ENCODE measurements at regions not wholly inside any gene's neighbourhood (a gene's known extent, or its start where the extent isn't known, plus 50 kb on each side); places are given as distances from the start of the nearest gene placed in this dataset.

GRCh38 chr13:40469581-40470310 lies 196.7 kb downstream of the FOXO1 start:
- Mint-ChIP-seq H3K27ac (ENCODE audit: unreplicated experiment) (no peak overlapping the region), H3K4me3 (ENCODE audit: unreplicated experiment) (no peak overlapping the region), H3K9me3 (ENCODE audit: unreplicated experiment) (peaks cover 6% of the 10 kb centered on the region), H3K36me3 (ENCODE audit: unreplicated experiment) (no peaks in the 10 kb centered on the region), H3K27me3 (ENCODE audit: unreplicated experiment) (no peaks in the 10 kb centered on the region), H3K4me1 (ENCODE audit: unreplicated experiment) (no peaks in the 10 kb centered on the region)
- no peak for DNase-seq (ENCODE audit: extremely low spot score, unreplicated experiment)
- TF ChIP-seq, protein P1, sequence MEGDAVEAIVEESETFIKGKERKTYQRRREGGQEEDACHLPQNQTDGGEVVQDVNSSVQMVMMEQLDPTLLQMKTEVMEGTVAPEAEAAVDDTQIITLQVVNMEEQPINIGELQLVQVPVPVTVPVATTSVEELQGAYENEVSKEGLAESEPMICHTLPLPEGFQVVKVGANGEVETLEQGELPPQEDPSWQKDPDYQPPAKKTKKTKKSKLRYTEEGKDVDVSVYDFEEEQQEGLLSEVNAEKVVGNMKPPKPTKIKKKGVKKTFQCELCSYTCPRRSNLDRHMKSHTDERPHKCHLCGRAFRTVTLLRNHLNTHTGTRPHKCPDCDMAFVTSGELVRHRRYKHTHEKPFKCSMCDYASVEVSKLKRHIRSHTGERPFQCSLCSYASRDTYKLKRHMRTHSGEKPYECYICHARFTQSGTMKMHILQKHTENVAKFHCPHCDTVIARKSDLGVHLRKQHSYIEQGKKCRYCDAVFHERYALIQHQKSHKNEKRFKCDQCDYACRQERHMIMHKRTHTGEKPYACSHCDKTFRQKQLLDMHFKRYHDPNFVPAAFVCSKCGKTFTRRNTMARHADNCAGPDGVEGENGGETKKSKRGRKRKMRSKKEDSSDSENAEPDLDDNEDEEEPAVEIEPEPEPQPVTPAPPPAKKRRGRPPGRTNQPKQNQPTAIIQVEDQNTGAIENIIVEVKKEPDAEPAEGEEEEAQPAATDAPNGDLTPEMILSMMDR (IDR thresholded peaks at IDR 0.05), result no peak

GRCh38 chr13:40470660-40471059 lies 195.8 kb downstream of the FOXO1 start:
- H3K36me3 Mint-ChIP-seq (ENCODE audit: unreplicated experiment), result no peaks in the 10 kb centered on the region
- no peak overlapping the region for H3K27ac Mint-ChIP-seq (ENCODE audit: unreplicated experiment)
- no peaks in the 10 kb centered on the region for H3K4me1 Mint-ChIP-seq (ENCODE audit: unreplicated experiment)
- no peaks in the 10 kb centered on the region for H3K27me3 Mint-ChIP-seq (ENCODE audit: unreplicated experiment)
- no peak overlapping the region for H3K4me3 Mint-ChIP-seq (ENCODE audit: unreplicated experiment)
- H3K9me3 Mint-ChIP-seq (ENCODE audit: unreplicated experiment), result peaks cover 6% of the 10 kb centered on the region
- DNase-seq (ENCODE audit: extremely low spot score, unreplicated experiment), result no peak
- TF ChIP-seq, protein P1 (IDR thresholded peaks at IDR 0.05), result no peak

- Mint-ChIP-seq H3K9me3 (ENCODE audit: unreplicated experiment) (peaks cover 6% of the 10 kb centered on the region), H3K4me3 (ENCODE audit: unreplicated experiment) (no peak overlapping the region), H3K4me1 (ENCODE audit: unreplicated experiment) (peaks cover 1% of the 10 kb centered on the region), H3K27ac (ENCODE audit: unreplicated experiment) (no peak overlapping the region), H3K36me3 (ENCODE audit: unreplicated experiment) (no peaks in the 10 kb centered on the region), H3K27me3 (ENCODE audit: unreplicated experiment) (no peaks in the 10 kb centered on the region)
- TF ChIP-seq, protein P1 (IDR thresholded peaks at IDR 0.05), result no peak
- DNase-seq (ENCODE audit: extremely low spot score, unreplicated experiment), result no peak
Measured at GRCh38 chr13:40471076-40471475, 195.4 kb downstream of the FOXO1 start.

GRCh38 chr13:40471911-40472310 lies 194.5 kb downstream of the FOXO1 start:
- TF ChIP-seq, protein P1 (IDR thresholded peaks at IDR 0.05), result no peak
- no peaks in the 10 kb centered on the region for H3K36me3 Mint-ChIP-seq (ENCODE audit: unreplicated experiment)
- peaks cover 9% of the 10 kb centered on the region for H3K4me1 Mint-ChIP-seq (ENCODE audit: unreplicated experiment)
- no peak overlapping the region for H3K4me3 Mint-ChIP-seq (ENCODE audit: unreplicated experiment)
- H3K9me3 Mint-ChIP-seq (ENCODE audit: unreplicated experiment), result peaks cover 6% of the 10 kb centered on the region
- no peaks in the 10 kb centered on the region for H3K27me3 Mint-ChIP-seq (ENCODE audit: unreplicated experiment)
- DNase-seq (ENCODE audit: extremely low spot score, unreplicated experiment), result no peak
- no peak overlapping the region for H3K27ac Mint-ChIP-seq (ENCODE audit: unreplicated experiment)

- DNase-seq (ENCODE audit: extremely low spot score, unreplicated experiment), result no peak
- peaks cover 16% of the 10 kb centered on the region for H3K4me1 Mint-ChIP-seq (ENCODE audit: unreplicated experiment)
- no peaks in the 10 kb centered on the region for H3K36me3 Mint-ChIP-seq (ENCODE audit: unreplicated experiment)
- no peak overlapping the region for H3K4me3 Mint-ChIP-seq (ENCODE audit: unreplicated experiment)
- no peak overlapping the region for H3K27ac Mint-ChIP-seq (ENCODE audit: unreplicated experiment)
- TF ChIP-seq, protein P1 (IDR thresholded peaks at IDR 0.05), result no peak
- peaks cover 6% of the 10 kb centered on the region for H3K9me3 Mint-ChIP-seq (ENCODE audit: unreplicated experiment)
- H3K27me3 Mint-ChIP-seq (ENCODE audit: unreplicated experiment), result no peaks in the 10 kb centered on the region
Measured at GRCh38 chr13:40472427-40473220, 193.8 kb downstream of the FOXO1 start.
